H9 (cell line): ENCODE measurements at regions not wholly inside any gene's neighbourhood (a gene's known extent, or its start where the extent isn't known, plus 50 kb on each side); places are given as distances from the start of the nearest gene placed in this dataset.

ENCODE experiments used
- DNase-seq: peaks from one replicate; pipeline ENCODE4 v3.0.0-alpha.2; 2017
- H2AFZ ChIP-seq: one replicate; pipeline ENCODE4 v1.6.1; 2013; ENCODE audit warnings: mild to moderate bottlenecking, low read length, control low read depth, moderate library complexity
- H2AK5ac ChIP-seq: 2 replicates; pipeline ENCODE4 v1.6.1; 2013; ENCODE audit warnings: low read length, control low read depth, mixed read lengths; ENCODE audit not compliant: insufficient read length
- H2BK120ac ChIP-seq: one replicate; pipeline ENCODE4 v1.6.1; 2013; ENCODE audit warnings: low read depth, mild to moderate bottlenecking, low read length, control low read depth, inconsistent platforms; ENCODE audit not compliant: poor library complexity, severe bottlenecking
- H2BK12ac ChIP-seq: 2 replicates; pipeline ENCODE4 v1.6.1; 2013; ENCODE audit warnings: low read length, control low read depth, mixed read lengths, low read depth; ENCODE audit not compliant: insufficient read length
- H2BK15ac ChIP-seq: 2 replicates; pipeline ENCODE4 v1.6.1; 2013; ENCODE audit warnings: low read depth, low read length, control low read depth
- H2BK20ac ChIP-seq: one replicate; pipeline ENCODE4 v1.6.1; 2013; ENCODE audit warnings: low read depth, mild to moderate bottlenecking, low read length, control low read depth, inconsistent platforms; ENCODE audit not compliant: poor library complexity, severe bottlenecking
- H2BK5ac ChIP-seq: 2 replicates; pipeline ENCODE4 v1.6.1; 2013; ENCODE audit warnings: low read length, control low read depth, mixed read lengths; ENCODE audit not compliant: insufficient read length
- H3K14ac ChIP-seq: 2 replicates; pipeline ENCODE4 v1.6.1; 2013; ENCODE audit warnings: low read length, control low read depth; ENCODE audit not compliant: insufficient read depth
- H3K18ac ChIP-seq: 2 replicates; pipeline ENCODE4 v1.6.1; 2013; ENCODE audit warnings: low read depth, mild to moderate bottlenecking, mixed read lengths, low read length, control low read depth; ENCODE audit not compliant: insufficient read length
- H3K23ac ChIP-seq: 2 replicates; pipeline ENCODE4 v1.6.1; 2013; ENCODE audit warnings: low read length, control low read depth, mixed read lengths, low read depth; ENCODE audit not compliant: insufficient read length
- H3K23me2 ChIP-seq: 2 replicates; pipeline ENCODE4 v1.6.1; 2013; ENCODE audit warnings: low read depth, mild to moderate bottlenecking, mixed read lengths, low read length, control low read depth; ENCODE audit not compliant: insufficient read length, poor library complexity, severe bottlenecking
- H3K27ac ChIP-seq: 2 replicates; pipeline ENCODE4 v1.5.1; 2013; ENCODE audit warnings: low read length, control low read depth, mixed read lengths, low read depth; ENCODE audit not compliant: insufficient read length
- H3K27me3 ChIP-seq: 2 replicates; pipeline ENCODE4 v1.6.1; 2013; ENCODE audit warnings: low read length, control low read depth, inconsistent platforms; ENCODE audit not compliant: insufficient read depth
- H3K4ac ChIP-seq: 2 replicates; pipeline ENCODE4 v1.6.1; 2013; ENCODE audit warnings: low read depth, mild to moderate bottlenecking, control low read depth, inconsistent platforms, low read length, moderate library complexity
- H3K4me1 ChIP-seq: 2 replicates; pipeline ENCODE4 v1.6.1; 2013; ENCODE audit warnings: low read length, control low read depth, inconsistent platforms; ENCODE audit not compliant: insufficient read depth
- H3K4me2 ChIP-seq: 2 replicates; pipeline ENCODE4 v1.6.1; 2013; ENCODE audit warnings: low read length, control low read depth, mixed read lengths; ENCODE audit not compliant: insufficient read length, insufficient read depth
- H3K56ac ChIP-seq: 2 replicates; pipeline ENCODE4 v1.6.1; 2013; ENCODE audit warnings: low read depth, mild to moderate bottlenecking, mixed read lengths, low read length, control low read depth; ENCODE audit not compliant: insufficient read length
- H3K79me1 ChIP-seq: 2 replicates; pipeline ENCODE4 v1.6.1; 2013; ENCODE audit warnings: low read depth, mild to moderate bottlenecking, moderate library complexity, low read length, control low read depth, inconsistent platforms; ENCODE audit not compliant: insufficient read depth, poor library complexity, severe bottlenecking
- H3K79me2 ChIP-seq: 2 replicates; pipeline ENCODE4 v1.6.1; 2013; ENCODE audit warnings: low read length, control low read depth, inconsistent platforms; ENCODE audit not compliant: insufficient read depth
- H3K9ac ChIP-seq: 2 replicates; pipeline ENCODE4 v1.6.1; 2013; ENCODE audit warnings: low read length, control low read depth, mixed read lengths; ENCODE audit not compliant: insufficient read length; ENCODE audit errors: extremely low read depth
- H3K9me3 ChIP-seq: one replicate; pipeline ENCODE4 v1.6.1; 2013; ENCODE audit warnings: low read depth, low read length, inconsistent platforms; ENCODE audit not compliant: control insufficient read depth
- H3T11ph ChIP-seq: one replicate; pipeline ENCODE4 v1.6.1; 2013; ENCODE audit warnings: mild to moderate bottlenecking, low read length, control low read depth, inconsistent platforms
- H4K20me1 ChIP-seq: one replicate; pipeline ENCODE4 v1.6.1; 2013; ENCODE audit not compliant: control insufficient read depth, insufficient read length, insufficient read depth
- H4K5ac ChIP-seq: 2 replicates; pipeline ENCODE4 v1.6.1; 2013; ENCODE audit warnings: low read depth, mild to moderate bottlenecking, mixed read lengths, low read length, control low read depth; ENCODE audit not compliant: insufficient read length
- H4K8ac ChIP-seq: replicated peaks from 2 replicates; pipeline ENCODE4 v1.6.1; 2013; ENCODE audit warnings: low read length, control low read depth, mixed read lengths, low read depth; ENCODE audit not compliant: insufficient read length
- H4K91ac ChIP-seq: 2 replicates; pipeline ENCODE4 v1.6.1; 2013; ENCODE audit warnings: low read depth, mild to moderate bottlenecking, moderate library complexity, mixed read lengths, low read length, control low read depth; ENCODE audit not compliant: insufficient read length
- H3K27ac Mint-ChIP-seq, 3 experiments: 2 replicates in 2 of 3; 3 replicates in 1 of 3; pipeline ENCODE4 v1.8.0; 2020 to 2021; ENCODE audit warnings: mixed read lengths in 3 of 3, mild to moderate bottlenecking in 1 of 3, moderate library complexity in 1 of 3
- H3K27me3 Mint-ChIP-seq: 2 replicates; pipeline ENCODE4 v1.8.0; 2021; ENCODE audit warnings: low read depth, mild to moderate bottlenecking, moderate library complexity, mixed read lengths
- H3K36me3 Mint-ChIP-seq, 3 experiments: 2 replicates in 2 of 3; 3 replicates in 1 of 3; pipeline ENCODE4 v1.8.0; 2020 to 2021; ENCODE audit warnings: low read depth in 3 of 3, mixed read lengths in 3 of 3; ENCODE audit not compliant: insufficient read depth in 1 of 3
- H3K4me1 Mint-ChIP-seq, 2 experiments: 2 replicates each; pipeline ENCODE4 v1.8.0; 2020; ENCODE audit warnings: mixed read lengths in 2 of 2
- H3K4me3 Mint-ChIP-seq, 2 experiments: 2 replicates in 1 of 2; 3 replicates in 1 of 2; pipeline ENCODE4 v1.8.0; 2020 to 2021; ENCODE audit warnings: mild to moderate bottlenecking in 2 of 2, mixed read lengths in 2 of 2, moderate library complexity in 1 of 2
- H3K9me3 Mint-ChIP-seq, 2 experiments: 2 replicates in 1 of 2; 3 replicates in 1 of 2; pipeline ENCODE4 v1.8.0; 2020; ENCODE audit warnings: mild to moderate bottlenecking in 2 of 2, mixed read lengths in 2 of 2, moderate library complexity in 1 of 2
- WGBS: extraction: QIAGEN DNeasy Blood & Tissue Kit; methylation state at CpG from one replicate; pipeline ENCODE4 v1.1.7; 2013; ENCODE audit warnings: missing lambda C conversion rate, low lambda C conversion rate, mixed read lengths; ENCODE audit not compliant: insufficient read length; ENCODE audit errors: extremely low coverage; 5-methylcytosine and 5-hydroxymethylcytosine counted together
- TF ChIP-seq, protein P1 (sequence below): fragments of 200-600 bp; sonication (generic); conservative IDR thresholded peaks from 3 replicates; pipeline ENCODE4 v1.8.0; 2021; ENCODE audit warnings: antibody characterized with exemption, mild to moderate bottlenecking

DNA sequence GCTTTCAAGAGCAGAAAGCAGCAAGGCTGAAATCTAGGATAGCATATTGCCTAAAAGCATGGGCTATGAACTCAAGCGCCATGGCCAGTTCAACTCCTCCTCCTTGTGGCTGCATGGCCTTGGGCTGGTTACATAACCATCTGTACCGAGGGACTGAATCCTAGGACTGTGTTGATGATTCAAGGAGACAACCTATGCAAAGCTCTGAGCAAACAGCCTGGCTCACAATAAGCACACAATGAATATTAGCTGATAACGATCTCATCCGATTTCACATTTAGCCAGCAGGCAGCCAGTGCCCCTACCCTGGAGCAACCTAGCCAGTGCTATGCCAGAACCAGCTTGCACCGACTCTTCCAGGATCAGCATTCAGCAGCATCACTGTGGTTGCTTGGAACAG is 698.4 kb downstream of the TBC1D22A start:
- H3K4me1 Mint-ChIP-seq: no peaks in the 10 kb centered on the region
- H2BK12ac ChIP-seq: no peak overlapping the region
- H4K20me1 ChIP-seq: no peaks in the 10 kb centered on the region
- H3K56ac ChIP-seq: no peak overlapping the region
- no peak overlapping the region for H2AK5ac ChIP-seq
- H3K18ac ChIP-seq: no peak overlapping the region
- H3K4me1 ChIP-seq: no peaks in the 10 kb centered on the region
- H3K9me3 Mint-ChIP-seq: peaks cover 87 to 96% of the 10 kb centered on the region in 2 experiments
- no peak overlapping the region for H2BK120ac ChIP-seq
- TF ChIP-seq, protein P1, sequence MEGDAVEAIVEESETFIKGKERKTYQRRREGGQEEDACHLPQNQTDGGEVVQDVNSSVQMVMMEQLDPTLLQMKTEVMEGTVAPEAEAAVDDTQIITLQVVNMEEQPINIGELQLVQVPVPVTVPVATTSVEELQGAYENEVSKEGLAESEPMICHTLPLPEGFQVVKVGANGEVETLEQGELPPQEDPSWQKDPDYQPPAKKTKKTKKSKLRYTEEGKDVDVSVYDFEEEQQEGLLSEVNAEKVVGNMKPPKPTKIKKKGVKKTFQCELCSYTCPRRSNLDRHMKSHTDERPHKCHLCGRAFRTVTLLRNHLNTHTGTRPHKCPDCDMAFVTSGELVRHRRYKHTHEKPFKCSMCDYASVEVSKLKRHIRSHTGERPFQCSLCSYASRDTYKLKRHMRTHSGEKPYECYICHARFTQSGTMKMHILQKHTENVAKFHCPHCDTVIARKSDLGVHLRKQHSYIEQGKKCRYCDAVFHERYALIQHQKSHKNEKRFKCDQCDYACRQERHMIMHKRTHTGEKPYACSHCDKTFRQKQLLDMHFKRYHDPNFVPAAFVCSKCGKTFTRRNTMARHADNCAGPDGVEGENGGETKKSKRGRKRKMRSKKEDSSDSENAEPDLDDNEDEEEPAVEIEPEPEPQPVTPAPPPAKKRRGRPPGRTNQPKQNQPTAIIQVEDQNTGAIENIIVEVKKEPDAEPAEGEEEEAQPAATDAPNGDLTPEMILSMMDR: no peak
- no peak overlapping the region for H3K4ac ChIP-seq
- H4K5ac ChIP-seq: no peak overlapping the region
- no peak overlapping the region for H3K14ac ChIP-seq
- no CpG with 5 or more reads among the region's 5 CpGs for WGBS
- no peak overlapping the region for H2BK15ac ChIP-seq
- peaks cover 2% of the 10 kb centered on the region; the same call in 1 of the 2 replicates for H3K27me3 Mint-ChIP-seq
- H3K4me2 ChIP-seq: no peak overlapping the region
- no peak overlapping the region for H2BK5ac ChIP-seq
- H3K27ac Mint-ChIP-seq: no peak overlapping the region
- H3K9ac ChIP-seq: no peak overlapping the region
- H3K23me2 ChIP-seq: no peaks in the 10 kb centered on the region
- H3K23ac ChIP-seq: no peak overlapping the region
- H3K27me3 ChIP-seq: no peaks in the 10 kb centered on the region
- DNase-seq: no peak
- peaks cover 86% of the 10 kb centered on the region for H3K9me3 ChIP-seq
- H4K8ac ChIP-seq: no peak overlapping the region
- H3K4me3 Mint-ChIP-seq: no peak overlapping the region
- H3K79me2 ChIP-seq: no peaks in the 10 kb centered on the region
- no peaks in the 10 kb centered on the region for H3K79me1 ChIP-seq
- no peak overlapping the region for H2BK20ac ChIP-seq
- H3T11ph ChIP-seq: no peak overlapping the region
- H2AFZ ChIP-seq: no peak overlapping the region
- peaks cover 10 to 29% (median 12%) of the 10 kb centered on the region in 3 experiments; a peak in 5 of 7 replicates for H3K36me3 Mint-ChIP-seq
- no peak overlapping the region for H4K91ac ChIP-seq
- no peak overlapping the region for H3K27ac ChIP-seq
